NCI-H2107 (cell line): ENCODE measurements at regions not wholly inside any gene's neighbourhood (a gene's known extent, or its start where the extent isn't known, plus 50 kb on each side); places are given as distances from the start of the nearest gene placed in this dataset.

Experiments used
- DNase-seq: peaks from one replicate; lab custom pipeline; 2025; lab: John Stamatoyannopoulos, UW

DNA sequence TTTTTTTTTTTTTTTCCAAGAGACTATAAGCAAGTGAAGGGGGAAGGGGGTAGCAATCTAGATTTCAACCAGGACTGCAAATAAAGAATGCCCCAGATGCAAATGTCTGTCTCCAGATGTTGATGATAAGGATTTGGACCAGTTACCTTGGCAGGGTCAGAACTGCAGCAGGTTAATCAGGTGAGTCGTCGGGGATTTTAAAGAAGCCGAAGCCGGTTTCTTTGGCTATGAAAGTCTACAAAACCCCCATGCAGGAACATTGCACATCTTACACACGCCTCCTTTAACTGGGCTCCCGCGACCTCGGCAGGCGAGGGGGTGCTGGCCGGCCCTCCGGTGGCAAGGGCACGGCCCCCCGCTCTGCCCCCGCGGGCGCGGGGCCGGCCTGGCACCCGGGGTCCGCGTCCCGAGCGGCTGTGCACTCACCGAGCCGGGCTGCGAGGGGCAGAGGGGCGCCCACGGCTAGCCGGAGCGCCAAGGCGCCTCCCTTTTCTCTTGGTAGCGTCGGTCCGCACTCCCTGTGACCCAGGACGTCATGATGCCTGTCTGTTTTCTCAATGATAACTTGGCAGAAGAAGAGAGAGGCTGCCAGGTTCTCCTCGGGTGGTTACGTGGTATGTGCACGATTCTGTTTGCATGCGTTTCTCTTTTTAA, 366.3 kb upstream of the ESRRG start:
- no peak for DNase-seq

DNA sequence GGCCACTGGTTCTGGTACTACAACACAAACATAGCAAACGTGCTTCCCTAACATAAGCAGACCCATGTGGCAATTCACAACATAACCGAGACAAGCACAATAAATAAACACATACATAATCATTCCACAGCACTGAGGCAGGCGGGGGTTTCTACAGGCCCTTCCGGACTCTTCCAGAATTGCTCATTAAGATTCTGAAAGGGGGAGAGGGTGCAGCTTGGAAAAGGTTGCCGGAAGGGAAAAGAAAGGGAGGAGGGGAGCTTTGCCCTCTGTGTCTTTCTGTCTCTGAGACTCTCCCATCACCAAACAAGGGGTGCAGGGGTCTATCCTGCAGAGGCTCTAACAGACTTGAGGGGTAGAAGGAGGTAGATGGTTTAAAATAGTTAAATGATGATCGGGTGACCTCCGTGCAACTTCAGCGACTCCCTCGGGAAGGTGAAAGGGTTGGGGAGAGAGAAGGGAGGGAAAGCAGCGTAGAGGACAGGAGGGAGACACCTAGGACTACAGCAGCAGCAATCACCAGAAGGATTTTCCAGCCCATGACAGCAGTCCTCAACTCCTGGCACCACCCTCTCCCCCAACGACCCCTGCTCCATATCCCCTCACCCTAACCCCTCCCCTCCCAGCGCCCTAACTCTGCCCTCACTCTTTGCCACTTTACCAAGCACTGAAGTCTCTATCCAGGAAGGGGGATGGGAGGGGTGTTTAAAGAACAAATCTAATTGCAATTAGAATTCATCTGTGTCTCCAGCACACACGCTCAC, 365.5 kb upstream of the ESRRG start:
- no peak for DNase-seq

DNA sequence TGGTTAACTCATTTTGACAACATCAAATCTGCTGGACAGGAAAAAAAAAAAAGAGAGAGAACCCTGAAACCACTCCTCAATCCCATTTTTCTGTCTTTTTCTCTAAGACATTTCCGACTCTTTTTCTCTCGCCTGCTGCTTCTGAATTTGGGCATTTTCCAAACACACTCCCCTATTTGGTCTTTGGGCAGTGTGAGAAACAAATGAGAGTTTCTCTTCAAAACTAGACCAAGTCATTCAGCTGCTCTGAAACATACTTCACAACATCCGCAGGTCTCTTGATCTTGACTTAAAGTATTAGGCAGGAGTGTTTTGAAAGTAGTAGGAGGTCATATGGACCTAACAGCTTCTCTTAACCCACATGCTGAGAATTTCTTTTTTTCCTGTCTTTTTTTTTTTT, 364.8 kb upstream of the ESRRG start:
- no peak for DNase-seq

DNA sequence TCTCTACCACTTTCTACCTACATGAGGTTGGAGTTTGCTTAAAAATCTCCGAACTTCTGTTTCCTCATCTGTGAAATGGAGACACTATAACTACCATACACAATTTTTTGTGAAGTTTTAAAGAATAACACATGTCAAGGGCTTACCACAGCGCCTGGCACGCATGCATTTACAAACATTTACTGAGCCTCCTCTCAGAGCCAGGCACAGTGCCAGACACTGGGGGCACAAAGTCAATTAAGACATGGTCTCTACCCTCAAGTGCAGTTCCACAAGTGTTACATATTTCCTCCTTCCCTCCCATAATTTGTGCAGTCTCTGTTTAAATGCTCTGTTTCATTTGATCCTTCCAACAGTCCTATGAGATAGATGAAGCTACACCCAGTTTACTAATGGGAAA, 356.4 kb upstream of the ESRRG start:
- no peak for DNase-seq

DNA sequence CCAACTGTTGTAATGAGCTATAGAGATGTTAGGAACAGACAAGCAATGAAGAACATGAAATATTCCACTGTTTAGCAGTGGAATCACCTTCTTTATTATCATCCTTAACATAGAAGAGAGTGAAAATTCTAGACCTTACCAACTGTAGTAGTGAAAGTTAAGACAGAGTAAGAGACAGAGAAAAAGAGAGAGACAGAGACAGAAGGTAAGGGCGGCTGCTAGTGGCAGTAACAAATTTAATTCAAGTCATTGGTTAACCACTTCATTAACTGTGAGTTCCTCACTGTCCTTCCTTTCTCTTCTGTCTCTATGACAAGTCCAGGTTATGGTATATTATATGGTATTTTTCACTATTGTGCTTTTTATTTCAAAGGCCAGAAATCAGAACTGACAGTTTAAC, 355.7 kb upstream of the ESRRG start:
- DNase-seq = no peak

DNA sequence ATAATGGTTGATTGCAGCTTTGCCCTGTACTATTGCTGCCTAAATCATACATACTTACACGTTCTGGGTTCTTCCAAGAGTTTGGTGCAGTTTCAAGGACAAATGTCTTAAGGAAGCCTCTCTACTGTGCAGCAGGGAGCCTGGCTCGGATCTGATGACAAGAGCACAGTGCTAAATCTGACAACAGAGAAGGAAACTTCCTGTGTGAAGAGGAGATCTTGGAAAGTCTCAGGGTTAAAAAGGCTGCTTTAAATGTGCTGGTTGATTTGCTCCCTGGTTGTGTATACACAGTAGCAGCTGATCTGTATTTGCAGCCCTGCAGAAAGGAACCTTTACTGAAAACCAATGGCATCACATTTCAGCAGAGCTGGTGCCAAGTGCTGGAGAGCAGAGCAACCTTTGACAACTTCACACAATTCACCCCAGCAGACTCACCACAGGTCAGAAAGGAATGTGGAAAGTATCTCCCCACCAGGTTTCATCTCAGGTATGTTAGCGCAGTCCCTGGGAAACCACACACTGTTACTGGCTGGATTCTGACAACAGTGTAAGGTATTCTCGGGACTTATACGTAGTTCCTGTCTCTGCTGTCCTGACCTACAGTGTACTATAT, 355.0 kb upstream of the ESRRG start:
- peak; percentile 64 for DNase-seq

DNA sequence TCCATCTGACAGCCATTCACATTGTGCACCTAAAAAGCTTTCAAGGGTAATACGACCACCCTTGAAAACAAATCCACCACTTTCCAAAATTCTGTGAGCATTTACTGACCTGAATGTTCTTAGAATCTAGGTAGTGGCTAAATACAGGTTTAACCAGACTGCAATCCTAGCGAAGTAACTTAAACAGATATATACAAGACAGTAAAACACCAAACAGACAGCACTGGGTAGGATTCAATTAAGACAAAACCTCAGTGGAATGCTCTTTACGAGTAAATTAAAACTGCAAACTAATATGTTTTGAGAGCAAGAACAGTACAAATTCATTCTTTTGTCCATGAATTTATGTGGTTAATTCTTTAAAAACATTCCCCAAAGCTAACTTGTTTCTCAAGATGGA, 354.2 kb upstream of the ESRRG start:
- no peak for DNase-seq

DNA sequence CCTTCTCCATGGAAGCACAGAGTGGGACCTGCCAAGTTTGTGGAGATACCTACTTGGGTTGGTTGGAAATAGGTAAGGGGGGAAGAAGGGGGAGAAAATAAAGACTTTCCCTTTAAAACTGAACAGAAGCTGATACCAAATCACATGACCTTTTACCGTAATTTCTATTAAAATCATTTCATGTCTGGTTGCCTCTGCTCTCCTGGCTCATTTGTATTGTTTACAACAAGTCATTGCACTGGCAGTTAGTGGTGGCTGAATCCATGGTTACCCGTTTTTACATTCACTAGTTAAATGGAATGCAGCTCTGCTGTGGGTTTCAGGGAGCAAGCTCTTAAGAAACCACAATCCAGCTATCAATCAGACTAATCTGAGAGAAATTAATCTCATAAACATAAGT, 353.7 kb upstream of the ESRRG start:
- DNase-seq = no peak

DNA sequence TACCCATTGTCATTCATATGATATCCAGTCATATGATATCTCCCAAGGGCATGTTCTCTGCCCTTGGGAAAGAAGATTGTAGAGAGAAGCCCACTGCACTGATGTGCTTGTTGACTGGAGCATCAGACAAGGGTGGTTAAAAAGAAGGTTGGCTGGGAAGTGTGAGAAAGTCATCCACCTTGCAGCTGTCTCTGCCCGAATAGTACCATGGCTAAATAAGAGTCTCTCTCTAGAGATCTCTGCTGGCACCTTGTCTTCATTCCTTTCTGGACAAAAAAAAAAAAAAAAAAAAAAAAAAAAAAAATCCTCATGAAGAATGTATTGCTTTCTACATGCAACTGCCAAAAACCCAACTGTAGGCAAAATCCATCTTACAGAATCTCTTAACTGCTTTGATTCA, 349.7 kb upstream of the ESRRG start:
- DNase-seq = no peak

DNA sequence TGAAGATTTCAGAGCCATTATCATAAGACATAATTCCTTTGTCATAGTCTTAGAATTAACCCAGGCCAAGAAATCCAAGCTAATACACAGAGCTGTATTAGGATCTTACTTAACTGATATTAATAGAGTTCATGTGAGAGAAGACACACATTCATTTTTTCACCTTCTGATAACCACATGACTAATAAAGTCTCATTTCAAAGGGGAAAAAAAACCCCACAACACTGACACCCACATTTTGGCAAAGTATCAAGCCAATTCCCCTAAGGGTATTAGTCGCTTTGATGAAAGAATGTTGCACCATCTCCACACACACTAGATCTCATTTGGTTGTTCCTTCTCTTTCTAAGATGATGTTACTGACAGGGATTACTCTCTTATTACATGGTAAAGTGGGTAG, 344.4 kb upstream of the ESRRG start:
- no peak for DNase-seq

DNA sequence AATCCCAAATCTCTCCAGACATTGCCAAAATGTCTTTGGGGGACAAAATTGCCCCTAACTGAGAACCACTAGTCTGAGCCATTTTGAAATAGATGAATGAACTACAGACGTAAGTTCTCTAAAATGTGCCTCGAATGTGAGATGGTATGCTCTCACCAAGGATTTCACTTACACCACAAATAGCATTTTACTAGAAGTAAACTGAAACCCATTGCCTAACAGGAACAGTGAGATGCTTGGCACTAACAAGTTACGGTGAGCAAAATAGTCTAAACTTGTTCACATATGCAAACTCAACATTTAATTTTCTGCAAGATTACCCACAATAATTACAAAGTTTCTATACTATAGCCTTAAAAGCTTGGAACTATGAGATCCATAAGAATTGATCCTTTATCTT, 343.6 kb upstream of the ESRRG start:
- DNase-seq = no peak

DNA sequence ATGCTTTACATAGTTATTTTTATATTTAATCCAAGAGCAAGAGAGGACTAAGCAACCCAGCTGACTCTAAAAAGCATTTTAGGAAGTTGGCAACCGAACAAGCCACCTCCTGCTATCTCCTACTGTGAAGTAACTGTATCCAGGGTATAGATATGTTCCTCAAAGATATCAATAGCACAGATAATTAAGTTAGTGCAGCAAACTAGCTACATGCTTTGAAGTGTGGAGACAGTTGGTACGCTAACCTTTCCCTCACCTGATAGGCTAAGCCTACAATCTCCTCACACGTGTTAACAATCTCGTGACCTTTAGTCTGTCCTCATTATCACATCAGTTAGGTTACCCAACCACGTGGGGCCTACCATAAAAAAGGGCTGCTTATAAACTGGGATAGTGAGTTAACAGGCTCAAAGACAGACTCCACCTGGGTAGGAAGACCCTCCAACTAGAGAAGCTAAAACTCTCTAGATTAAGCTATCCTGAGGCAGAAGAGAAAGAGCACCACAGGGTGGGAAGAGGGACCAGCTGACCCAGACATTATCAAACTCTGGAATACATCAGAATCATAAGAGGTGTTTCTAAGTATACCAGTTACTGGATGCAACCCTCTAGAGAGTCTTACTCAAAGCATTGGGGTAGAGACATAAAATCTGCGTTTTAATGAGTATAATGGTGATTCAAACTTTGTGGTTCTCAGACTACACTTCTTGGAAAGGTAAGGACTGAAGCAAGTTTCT, 340.1 kb upstream of the ESRRG start:
- DNase-seq = no peak

DNA sequence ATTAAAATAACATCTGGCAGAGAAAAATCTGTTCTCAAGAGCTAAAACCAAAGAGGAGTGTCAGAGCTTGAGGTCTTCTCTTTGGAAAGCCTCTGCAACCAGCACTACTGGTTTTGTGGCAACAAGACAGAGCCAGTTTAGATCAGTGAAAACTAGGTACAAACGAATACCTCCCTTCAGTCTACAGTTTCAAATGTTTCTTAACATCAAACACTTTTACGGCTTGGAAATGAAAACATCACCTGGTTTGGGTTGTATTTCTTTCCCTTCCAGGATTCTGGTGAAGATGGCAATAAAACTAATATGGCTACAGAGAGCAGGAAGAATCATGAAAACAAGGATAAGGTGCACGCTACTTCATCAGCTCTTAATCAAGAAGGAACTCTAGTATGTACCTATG, 339.4 kb upstream of the ESRRG start:
- DNase-seq = no peak

DNA sequence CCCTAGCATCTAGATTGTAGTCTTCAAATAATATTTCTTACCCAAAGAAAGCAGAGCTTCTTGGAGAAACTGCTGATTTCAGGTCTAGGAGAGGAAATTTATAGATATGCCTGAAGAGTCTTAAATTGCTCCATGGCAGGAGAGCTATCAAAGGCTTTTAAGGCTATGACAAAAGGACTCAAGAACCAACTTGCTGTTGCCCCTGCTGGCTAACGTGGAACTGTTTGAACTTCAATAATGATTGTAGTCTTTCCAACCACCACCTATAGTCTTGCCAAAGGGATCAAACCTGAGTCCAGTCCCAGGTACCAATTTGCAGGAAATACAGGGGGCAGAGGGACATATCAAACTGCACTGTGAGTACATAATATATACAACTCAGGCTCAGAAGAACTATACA, 336.2 kb upstream of the ESRRG start:
- DNase-seq = no peak

DNA sequence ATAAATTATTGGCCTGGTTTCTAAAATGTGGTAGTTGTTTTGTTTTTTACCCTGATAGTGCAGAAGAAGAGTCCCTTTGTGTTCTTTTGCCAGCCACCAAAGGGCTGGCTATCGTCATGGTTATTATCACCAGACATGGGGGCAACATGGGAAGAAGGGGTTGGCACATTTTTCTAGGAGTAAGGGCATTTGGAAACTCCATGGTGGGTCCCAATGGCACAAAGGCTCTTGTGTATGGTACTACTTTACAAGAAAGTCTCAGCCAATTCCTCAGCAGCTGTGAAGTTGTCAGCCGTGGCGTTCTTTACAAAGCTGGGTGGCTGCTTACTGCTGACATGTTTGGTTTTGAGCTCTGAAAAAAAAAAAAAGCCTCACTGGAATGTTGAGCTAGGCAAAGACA, 330.4 kb upstream of the ESRRG start:
- no peak for DNase-seq

DNA sequence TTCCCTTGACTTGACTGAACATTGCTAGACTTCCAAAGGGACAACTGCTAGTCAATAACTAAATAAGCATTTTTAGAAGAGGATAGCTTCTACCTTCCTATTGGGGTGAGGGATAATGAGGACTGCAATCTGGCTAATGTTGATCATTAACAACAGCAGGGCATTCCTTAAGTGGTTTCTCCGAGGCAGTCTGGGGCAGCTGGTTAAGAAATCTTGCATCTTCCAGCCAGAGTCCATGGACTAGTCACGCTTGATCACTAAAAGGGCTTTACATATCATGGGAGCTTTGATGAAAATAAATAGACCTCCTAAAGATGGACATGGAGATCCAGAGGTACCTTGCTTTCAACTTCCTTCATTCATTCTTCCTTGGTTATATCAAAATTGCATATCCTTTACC, 329.4 kb upstream of the ESRRG start:
- no peak for DNase-seq

DNA sequence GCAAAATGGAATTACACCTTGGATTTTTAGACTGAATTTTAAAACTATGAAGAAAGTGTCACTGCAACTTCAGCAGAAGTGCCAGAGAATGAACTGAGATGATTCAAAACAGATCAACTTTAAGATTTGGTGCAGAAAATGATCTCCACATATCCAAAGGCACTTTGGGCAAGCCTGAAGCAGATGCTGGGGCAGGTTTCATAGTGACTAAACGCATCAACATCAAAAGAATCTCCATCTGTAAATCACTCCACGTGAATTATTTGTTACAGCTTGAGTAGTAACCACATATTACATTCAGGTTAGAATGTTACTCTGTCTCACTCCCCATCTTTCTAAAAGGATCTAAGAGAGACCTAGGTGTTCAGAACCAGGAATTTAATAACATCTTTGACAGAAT, 329.0 kb upstream of the ESRRG start:
- no peak for DNase-seq

DNA sequence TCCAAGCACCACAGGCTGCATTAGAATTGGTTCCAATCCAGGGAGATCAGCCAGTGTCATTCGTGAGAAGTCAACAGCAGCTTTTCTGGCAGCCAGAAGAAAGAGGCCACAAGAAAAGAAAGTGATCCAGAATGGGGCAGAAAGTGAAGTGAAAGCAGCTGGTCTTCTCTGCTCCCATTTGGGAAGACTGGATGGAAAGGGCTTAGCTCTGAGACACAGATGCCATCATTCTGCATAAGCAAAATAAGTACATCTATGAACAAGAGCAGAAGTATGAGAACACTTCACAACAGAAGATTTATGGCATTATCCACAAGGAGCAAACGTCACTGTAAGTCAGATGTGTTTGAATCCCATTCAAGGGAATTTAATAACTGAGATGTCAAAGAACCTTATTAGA, 326.5 kb upstream of the ESRRG start:
- no peak for DNase-seq

DNA sequence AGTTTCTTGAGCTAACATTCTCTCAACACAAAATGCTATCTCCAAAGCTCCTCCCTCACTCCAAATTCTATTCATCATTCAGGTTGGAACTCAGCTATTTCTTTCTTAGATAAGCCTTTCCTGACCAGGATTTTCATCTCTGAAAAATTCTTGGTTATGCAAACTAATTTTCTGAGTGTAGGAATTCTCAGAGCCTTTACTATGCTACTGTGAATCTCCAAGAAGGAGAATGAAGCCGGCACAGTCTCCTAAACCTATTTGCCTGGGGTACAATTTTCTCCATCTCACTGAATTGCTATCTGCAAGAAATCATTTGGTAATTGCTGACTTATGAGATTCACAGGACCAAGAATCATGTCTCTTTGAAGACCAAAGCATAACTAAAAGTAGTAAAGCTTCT, 325.9 kb upstream of the ESRRG start:
- DNase-seq = no peak

DNA sequence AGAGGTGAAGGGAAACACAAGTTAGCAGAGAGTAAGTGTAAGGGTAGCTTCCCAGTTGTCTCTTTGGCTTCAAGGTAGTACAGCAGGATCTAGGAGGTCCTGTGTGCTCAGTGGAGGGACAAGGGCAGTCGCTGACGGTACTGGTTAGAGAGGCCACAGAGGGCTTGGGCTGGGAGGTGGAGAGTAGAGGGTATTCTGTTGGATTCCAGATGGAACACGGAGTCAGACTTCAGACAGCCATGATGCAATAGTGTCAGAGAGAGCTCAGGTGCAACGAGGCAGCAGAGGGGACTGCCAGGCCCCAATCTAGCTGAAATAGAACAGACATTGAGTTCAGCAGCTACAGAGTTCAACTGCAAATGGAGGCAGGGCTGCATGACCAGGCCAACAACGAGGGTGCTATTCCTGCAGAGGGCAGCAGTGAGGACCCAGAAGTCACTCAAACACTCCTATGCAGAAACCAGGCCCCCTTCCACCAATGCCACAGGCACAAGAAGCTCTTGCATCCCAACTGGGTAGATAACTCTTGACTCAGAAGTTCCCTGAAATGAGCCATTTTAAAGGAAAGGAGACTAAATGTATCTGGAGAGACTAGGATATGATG, 325.0 kb upstream of the ESRRG start:
- DNase-seq = no peak

DNA sequence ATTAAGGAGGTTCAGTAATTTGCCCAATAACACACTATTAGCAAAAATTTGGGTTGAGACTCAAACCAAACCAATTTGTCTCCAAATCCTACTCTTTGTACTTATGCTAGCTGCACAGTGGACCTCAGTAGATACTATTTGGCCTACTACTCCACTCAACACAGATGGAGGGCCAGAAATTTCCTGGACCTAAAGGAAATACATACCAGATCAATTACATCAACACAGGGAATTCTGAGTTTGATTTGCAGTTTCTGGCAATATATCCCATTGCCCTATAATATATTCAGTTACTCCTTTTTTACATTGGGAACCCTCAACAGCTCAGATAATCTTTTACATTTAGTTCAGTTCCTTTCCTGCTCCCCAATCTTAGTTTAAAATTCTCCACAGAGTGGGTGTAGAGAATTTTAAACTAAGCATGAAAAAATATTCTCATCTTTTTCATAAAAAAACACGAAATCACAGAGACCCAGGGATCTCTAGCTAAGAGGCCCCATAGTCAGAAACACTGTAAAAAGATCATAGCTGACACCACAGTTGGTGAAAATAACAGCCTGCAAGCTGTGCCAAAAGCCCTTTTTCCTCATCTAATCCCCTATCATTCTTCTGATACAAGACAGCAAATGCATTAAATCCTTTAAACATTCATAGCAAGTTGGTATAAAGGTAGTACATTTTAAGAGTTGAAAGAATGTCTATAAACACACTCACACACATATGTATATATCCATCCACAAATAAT, 317.7 kb upstream of the ESRRG start:
- no peak for DNase-seq

DNA sequence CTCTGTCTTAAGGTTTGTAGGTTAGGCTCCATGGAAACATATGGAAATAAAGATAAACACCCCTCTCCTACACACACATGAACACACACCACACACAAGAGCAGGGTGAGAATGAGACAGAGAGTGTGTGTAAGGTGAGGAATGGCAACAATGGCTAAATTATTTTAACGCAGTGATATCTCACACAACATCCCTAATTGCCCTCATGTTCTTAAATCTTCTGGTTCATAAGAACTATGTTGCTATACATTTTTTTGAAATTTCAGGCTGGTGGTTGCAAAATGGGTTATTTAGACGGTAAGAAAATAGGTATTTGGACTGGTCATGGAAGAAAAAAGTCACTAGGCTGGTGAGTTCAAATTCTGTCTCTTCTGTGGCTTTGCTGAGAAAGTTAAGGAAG, 316.7 kb upstream of the ESRRG start:
- no peak for DNase-seq
